Endothelial cell of umbilical vein (primary cell): ENCODE measurements at regions not wholly inside any gene's neighbourhood (a gene's known extent, or its start where the extent isn't known, plus 50 kb on each side); places are given as distances from the start of the nearest gene placed in this dataset.
"Not testable (repeated sequence)": the region's sequence is repeated elsewhere in the genome, so short reads cannot be mapped to it uniquely, and the experiment has no call there.

Source experiments
- BruUV-seq: library from RNA; stranded (reverse); fragments of 400-500 nt; replicated peaks from 2 replicates; lab custom pipeline; 2021; lab: Mats Ljungman, UMichigan
- CTCF ChIA-PET: fragments of 300-600, 350-600 bp; sonication (Branson Sonifier 250); formaldehyde crosslinking; loops from one replicate; lab custom pipeline; 2021; ENCODE audit warnings: antibody characterized with exemption, inconsistent platforms; lab: Charles Lee
- POLR2A ChIA-PET: fragments of 300-600, 350-600 bp; sonication (Branson Sonifier 250); formaldehyde crosslinking; loops from one replicate; lab custom pipeline; 2021; ENCODE audit warnings: antibody characterized with exemption, inconsistent platforms; lab: Charles Lee
- DNase-seq: peaks from one replicate; pipeline ENCODE4 v3.0.0-alpha.2; 2011; ENCODE audit warnings: low read depth, low spot score
- FAIRE-seq: peaks from 2 replicates; lab custom pipeline; 2011; peaks lifted over from hg19 to GRCh38; lab: Jason Lieb, UNC
- H2AFZ ChIP-seq: 2 replicates; pipeline ENCODE4 v1.6.0; 2012; ENCODE audit warnings: low read depth, low read length, control low read depth, inconsistent platforms
- H3K27ac ChIP-seq: 2 replicates; pipeline ENCODE4 v1.5.1; 2011; ENCODE audit warnings: low read depth, mild to moderate bottlenecking, control low read depth, low read length, moderate library complexity; ENCODE audit not compliant: insufficient read depth
- H3K27me3 ChIP-seq, 2 experiments: 2 replicates each; pipeline versions ENCODE4 v1.6.0 to v1.6.1; 2011; ENCODE audit warnings: low read length in 2 of 2, mixed read lengths in 1 of 2; ENCODE audit not compliant: control insufficient read depth in 2 of 2, insufficient read depth in 2 of 2
- H3K36me3 ChIP-seq, 2 experiments: 2 replicates in 1 of 2; 3 replicates in 1 of 2; pipeline ENCODE4 v1.5.1; 2011; ENCODE audit warnings: low read length in 2 of 2, mild to moderate bottlenecking in 1 of 2, moderate library complexity in 1 of 2; ENCODE audit not compliant: control insufficient read depth in 2 of 2, insufficient read depth in 2 of 2; ENCODE audit errors: extremely low read depth in 1 of 2
- H3K4me1 ChIP-seq: 3 replicates; pipeline ENCODE4 v1.5.1; 2011; ENCODE audit warnings: mild to moderate bottlenecking, low read length; ENCODE audit not compliant: control insufficient read depth, insufficient read depth; ENCODE audit errors: extremely low read depth
- H3K4me2 ChIP-seq: 2 replicates; pipeline ENCODE4 v1.6.1; 2011; ENCODE audit warnings: low read length, control low read depth, mixed read lengths; ENCODE audit not compliant: insufficient read depth
- H3K4me3 ChIP-seq, 3 experiments: fragments of 200-600 bp in 1 of 3; sonication (generic), shearing (Covaris generic) in 1 of 3; replicated peaks in 1 of 3; 2 replicates each; pipeline ENCODE4 v1.5.1; 2011 to 2016; ENCODE audit warnings: control low read depth in 3 of 3, low read length in 3 of 3, mild to moderate bottlenecking in 2 of 3, inconsistent platforms in 1 of 3, low read depth in 1 of 3, moderate library complexity in 1 of 3; ENCODE audit not compliant: insufficient read depth in 1 of 3
- H3K79me2 ChIP-seq: 2 replicates; pipeline ENCODE4 v1.6.0; 2012; ENCODE audit warnings: low read length, inconsistent platforms; ENCODE audit not compliant: control insufficient read depth, insufficient read depth
- H3K9ac ChIP-seq: replicated peaks from 2 replicates; pipeline ENCODE3; 2011; ENCODE audit warnings: low read length, control low read depth; ENCODE audit not compliant: insufficient read depth; ENCODE audit errors: extremely low read depth
- H3K9me1 ChIP-seq: replicated peaks from 3 replicates; pipeline ENCODE4 v1.6.0; 2011; ENCODE audit warnings: mild to moderate bottlenecking, low read length; ENCODE audit not compliant: control insufficient read depth, insufficient read depth; ENCODE audit errors: extremely low read depth
- H3K9me3 ChIP-seq: replicated peaks from 2 replicates; pipeline ENCODE4 v1.5.1; 2012; ENCODE audit warnings: low read length, inconsistent platforms; ENCODE audit not compliant: control insufficient read depth, insufficient read depth
- H4K20me1 ChIP-seq: replicated peaks from 2 replicates; pipeline ENCODE3; 2011; ENCODE audit warnings: mild to moderate bottlenecking, low read length; ENCODE audit not compliant: control insufficient read depth, insufficient read depth; ENCODE audit errors: extremely low read depth
- dilution Hi-C: fragments of 300-500 bp; cut with MboI; formaldehyde crosslinking; loops from one replicate; pipeline ENCODE4 v1.15.0; 2019; ENCODE audit warnings: low sequenced_read_pairs; ENCODE audit not compliant: extremely low pct_ligation_motif_present
- intact Hi-C: fragments of 100-400 bp; cut with micrococcal nuclease; formaldehyde crosslinking; loops from one replicate; pipeline ENCODE4 v1.10.0; 2022

- H3K27ac ChIP-seq, CTCF ChIA-PET, H3K4me2 ChIP-seq, H3K9me3 ChIP-seq, dilution Hi-C loops, H3K27me3 ChIP-seq, POLR2A ChIA-PET, H3K36me3 ChIP-seq, H3K9ac ChIP-seq, H4K20me1 ChIP-seq, intact Hi-C loops, H2AFZ ChIP-seq, FAIRE-seq, H3K9me1 ChIP-seq, BruUV-seq, DNase-seq, H3K4me1 ChIP-seq, H3K4me3 ChIP-seq, H3K79me2 ChIP-seq: not testable (repeated sequence)
Measured at GRCh38 chr15:24259106-24259505, 416.5 kb upstream of the NPAP1 start.

- H4K20me1 ChIP-seq, H3K27me3 ChIP-seq, H3K4me1 ChIP-seq, H3K9me1 ChIP-seq, H3K4me3 ChIP-seq, H3K36me3 ChIP-seq, CTCF ChIA-PET, H2AFZ ChIP-seq, POLR2A ChIA-PET, intact Hi-C loops, dilution Hi-C loops, H3K79me2 ChIP-seq, H3K4me2 ChIP-seq, H3K9ac ChIP-seq, DNase-seq, FAIRE-seq, BruUV-seq, H3K27ac ChIP-seq, H3K9me3 ChIP-seq: not testable (repeated sequence)
Measured at GRCh38 chr15:24260407-24260806, 415.2 kb upstream of the NPAP1 start.

- H3K4me1 ChIP-seq, POLR2A ChIA-PET, dilution Hi-C loops, H4K20me1 ChIP-seq, H2AFZ ChIP-seq, DNase-seq, H3K9ac ChIP-seq, BruUV-seq, H3K4me2 ChIP-seq, H3K27ac ChIP-seq, intact Hi-C loops, CTCF ChIA-PET, H3K36me3 ChIP-seq, H3K4me3 ChIP-seq, H3K27me3 ChIP-seq, H3K9me1 ChIP-seq, H3K9me3 ChIP-seq, H3K79me2 ChIP-seq, FAIRE-seq: not testable (repeated sequence)
Measured at GRCh38 chr15:24260854-24261253, 414.7 kb upstream of the NPAP1 start.

- H3K27me3 ChIP-seq, CTCF ChIA-PET, H3K79me2 ChIP-seq: not testable (repeated sequence)
Measured at GRCh38 chr15:24268536-24269165, 406.9 kb upstream of the NPAP1 start.

More at GRCh38 chr15:24268536-24269165, 406.9 kb upstream of the NPAP1 start:
- H3K36me3 ChIP-seq, H3K4me2 ChIP-seq, H3K9me1 ChIP-seq, H2AFZ ChIP-seq, POLR2A ChIA-PET, intact Hi-C loops, H3K9ac ChIP-seq, H4K20me1 ChIP-seq, BruUV-seq, FAIRE-seq, H3K4me1 ChIP-seq, H3K4me3 ChIP-seq, H3K27ac ChIP-seq, DNase-seq, H3K9me3 ChIP-seq, dilution Hi-C loops: not testable (repeated sequence)
